GM12865 (cell line): ENCODE measurements at regions not wholly inside any gene's neighbourhood (a gene's known extent, or its start where the extent isn't known, plus 50 kb on each side); places are given as distances from the start of the nearest gene placed in this dataset.
A peak's percentile ranks its signal among the peaks of the same experiment; 100 is the strongest.

Source experiments
- DNase-seq: peaks from one replicate; pipeline ENCODE4 v3.0.0; 2010; ENCODE audit warnings: low read depth
- H3K4me3 ChIP-seq: 2 replicates; pipeline ENCODE4 v1.5.1; 2011; ENCODE audit warnings: mild to moderate bottlenecking, low read depth, low read length, control low read depth
- TF ChIP-seq, protein P1 (sequence below): IDR thresholded peaks from 2 replicates; pipeline ENCODE4 v1.5.1; 2011; ENCODE audit warnings: low read length, control low read depth, low read depth, inconsistent platforms; ENCODE audit not compliant: insufficient read depth; ENCODE audit errors: missing control alignments

DNA sequence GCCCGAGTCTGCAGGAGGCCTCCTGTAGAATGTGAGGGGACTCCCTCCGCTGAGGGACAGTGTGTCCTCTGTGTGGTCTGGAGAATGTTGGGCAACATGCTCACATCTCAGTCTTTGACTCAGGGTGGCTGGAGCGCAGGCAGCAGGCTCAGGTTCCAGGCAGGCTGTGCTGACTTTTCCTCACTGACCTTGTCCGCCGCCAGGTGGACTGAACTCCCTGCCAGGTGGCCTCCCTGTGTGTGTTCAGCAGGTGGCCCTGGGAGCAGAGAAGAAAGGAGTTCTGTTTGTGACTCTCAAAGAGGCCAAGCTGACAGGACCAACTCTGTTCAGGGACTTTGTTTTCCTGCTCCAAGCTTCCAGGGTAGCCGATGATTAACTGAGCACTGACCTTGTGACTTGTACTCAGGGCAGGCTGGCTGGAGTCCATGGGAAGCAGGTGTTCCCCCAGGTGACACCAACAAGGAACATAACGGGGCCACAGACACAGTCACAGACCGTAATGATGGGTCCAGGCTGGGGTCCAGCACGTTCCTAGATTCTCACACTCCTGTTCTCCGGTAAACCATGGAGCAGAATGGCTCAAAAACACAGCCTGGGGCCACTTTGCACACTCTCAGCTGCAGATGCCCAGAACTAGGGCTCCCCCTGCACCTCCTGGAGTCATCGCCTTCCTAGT lies 439.8 kb downstream of the RNF144A start:
- TF ChIP-seq, protein P1, sequence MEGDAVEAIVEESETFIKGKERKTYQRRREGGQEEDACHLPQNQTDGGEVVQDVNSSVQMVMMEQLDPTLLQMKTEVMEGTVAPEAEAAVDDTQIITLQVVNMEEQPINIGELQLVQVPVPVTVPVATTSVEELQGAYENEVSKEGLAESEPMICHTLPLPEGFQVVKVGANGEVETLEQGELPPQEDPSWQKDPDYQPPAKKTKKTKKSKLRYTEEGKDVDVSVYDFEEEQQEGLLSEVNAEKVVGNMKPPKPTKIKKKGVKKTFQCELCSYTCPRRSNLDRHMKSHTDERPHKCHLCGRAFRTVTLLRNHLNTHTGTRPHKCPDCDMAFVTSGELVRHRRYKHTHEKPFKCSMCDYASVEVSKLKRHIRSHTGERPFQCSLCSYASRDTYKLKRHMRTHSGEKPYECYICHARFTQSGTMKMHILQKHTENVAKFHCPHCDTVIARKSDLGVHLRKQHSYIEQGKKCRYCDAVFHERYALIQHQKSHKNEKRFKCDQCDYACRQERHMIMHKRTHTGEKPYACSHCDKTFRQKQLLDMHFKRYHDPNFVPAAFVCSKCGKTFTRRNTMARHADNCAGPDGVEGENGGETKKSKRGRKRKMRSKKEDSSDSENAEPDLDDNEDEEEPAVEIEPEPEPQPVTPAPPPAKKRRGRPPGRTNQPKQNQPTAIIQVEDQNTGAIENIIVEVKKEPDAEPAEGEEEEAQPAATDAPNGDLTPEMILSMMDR: no peak
- H3K4me3 ChIP-seq: no peak overlapping the region
- no peak for DNase-seq

DNA sequence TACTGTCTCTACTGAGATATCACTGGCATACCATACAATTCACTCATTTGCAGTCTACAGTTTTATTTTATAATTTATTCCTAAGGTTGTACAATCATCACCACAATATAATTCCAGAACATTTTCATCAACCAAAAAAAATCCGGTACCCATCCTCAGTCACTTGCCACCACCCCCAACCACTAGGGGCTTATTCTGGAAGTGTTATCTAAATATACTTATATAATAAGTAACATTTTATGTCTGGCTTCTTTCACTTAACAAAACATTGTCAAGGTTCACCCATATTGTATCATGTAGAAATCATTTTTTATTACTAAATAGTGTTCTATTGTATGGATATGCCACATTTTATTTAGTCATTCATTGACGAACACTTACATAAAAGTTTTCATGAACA lies 440.8 kb downstream of the RNF144A start:
- TF ChIP-seq, protein P1: no peak
- no peak overlapping the region for H3K4me3 ChIP-seq
- no peak for DNase-seq

DNA sequence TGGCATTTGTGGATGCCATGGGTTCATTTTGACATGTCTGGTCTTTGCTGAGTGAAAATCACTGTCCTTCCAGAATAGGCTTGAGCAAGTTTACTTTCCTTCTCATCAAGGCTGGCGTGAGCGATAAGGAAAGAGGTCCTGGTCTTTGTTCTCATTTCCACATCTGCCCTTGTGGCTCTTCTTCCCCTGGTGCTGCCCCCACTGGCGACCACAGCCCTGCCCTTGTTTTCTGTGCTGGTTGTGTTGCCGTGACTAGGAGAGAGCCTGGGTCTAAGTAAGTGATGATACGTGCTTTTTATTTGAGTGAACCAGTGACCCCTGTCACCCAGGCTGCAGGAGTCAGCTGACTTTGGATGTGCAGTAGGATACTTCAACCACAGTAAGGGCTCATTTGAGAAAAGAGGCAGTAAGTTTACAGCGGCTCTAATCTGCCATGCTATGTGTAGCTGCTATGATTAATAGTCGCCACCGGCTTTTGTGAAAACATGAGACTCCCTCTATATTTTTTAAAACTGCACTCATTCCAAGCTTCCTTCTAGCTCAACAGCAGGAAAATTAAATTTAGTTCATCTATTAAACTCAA lies 441.7 kb downstream of the RNF144A start:
- H3K4me3 ChIP-seq: no peak overlapping the region
- TF ChIP-seq, protein P1: no peak
- DNase-seq: no peak

DNA sequence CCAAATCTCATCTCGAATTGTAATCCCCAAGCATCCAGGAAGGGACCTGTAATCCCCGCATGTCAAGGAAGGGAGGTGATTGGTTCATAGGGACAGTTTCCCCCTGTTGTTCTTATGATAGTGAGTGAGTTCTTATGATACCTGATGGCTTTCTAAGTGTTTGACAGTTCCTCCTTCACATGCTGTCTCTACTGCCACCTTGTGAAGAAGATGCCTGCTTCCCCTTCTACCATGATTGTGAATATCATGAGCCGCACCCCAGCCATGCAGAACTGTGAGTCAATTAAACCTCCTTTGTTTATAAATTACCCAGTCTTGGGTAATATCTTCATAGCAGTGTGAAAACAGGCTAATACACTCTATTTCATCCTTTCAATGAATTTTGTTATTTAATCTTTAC lies 446.7 kb downstream of the RNF144A start:
- no peak overlapping the region for H3K4me3 ChIP-seq
- TF ChIP-seq, protein P1: peak; percentile 15
- peak; percentile 33 for DNase-seq

DNA sequence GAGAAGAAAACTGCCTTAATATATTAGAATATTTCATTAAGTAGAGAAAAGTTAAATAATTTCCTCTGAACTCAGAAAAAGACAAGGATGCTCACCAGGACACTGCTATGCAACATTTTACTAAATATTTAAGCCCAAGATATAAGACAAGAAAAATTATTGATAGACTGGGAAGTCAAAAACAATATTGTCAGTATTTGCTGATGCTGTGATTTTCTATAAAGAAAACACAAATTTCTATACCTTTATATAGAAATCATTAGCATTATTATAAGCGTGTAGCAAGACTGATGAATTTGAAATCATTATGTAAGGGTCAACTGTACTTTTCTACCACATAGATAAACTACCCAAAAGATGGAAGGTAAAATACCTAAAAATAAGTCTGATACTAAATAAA lies 451.0 kb downstream of the RNF144A start:
- DNase-seq: no peak
- no peak overlapping the region for H3K4me3 ChIP-seq
- TF ChIP-seq, protein P1: no peak

DNA sequence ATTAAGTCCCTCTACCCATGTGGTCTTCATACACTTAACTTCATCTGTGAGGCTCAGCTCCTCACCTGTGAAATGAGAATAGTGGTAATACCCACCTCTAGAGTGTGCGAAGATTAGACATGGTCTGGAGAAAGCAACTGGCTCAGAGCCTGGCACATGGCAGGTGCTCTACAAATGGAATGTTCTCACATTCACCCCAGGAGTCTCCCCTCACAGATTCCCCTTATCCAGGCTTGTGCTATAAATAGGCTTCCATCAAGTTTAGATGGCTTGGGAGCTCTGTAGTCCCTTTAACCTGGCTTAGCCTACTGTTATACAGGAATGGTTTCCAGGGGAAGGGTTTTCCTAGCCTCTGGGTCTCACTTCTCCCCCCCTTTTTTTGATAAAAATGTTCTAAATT lies 455.9 kb downstream of the RNF144A start:
- no peak for DNase-seq
- no peak overlapping the region for H3K4me3 ChIP-seq
- TF ChIP-seq, protein P1: no peak

DNA sequence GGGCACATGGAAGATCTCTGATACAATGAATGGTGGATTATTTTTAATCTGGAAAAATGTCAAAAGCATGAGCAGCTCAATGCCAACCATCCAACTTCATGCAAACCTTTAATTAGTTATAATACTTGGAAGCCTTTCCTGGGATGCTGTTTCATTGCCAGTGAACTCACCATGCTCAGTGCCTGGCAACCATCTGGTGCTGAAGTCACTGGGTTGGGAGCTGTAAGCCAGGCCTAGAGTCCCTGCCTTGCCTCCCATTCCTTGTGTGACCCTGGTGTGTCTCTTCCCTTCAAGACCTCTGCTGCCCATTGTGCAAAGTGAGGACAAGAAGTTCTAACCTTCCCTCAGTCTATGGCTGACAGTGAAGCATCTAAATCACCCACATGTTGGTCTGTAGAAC lies 458.7 kb downstream of the RNF144A start:
- TF ChIP-seq, protein P1: no peak

More for the DNA sequence above, 458.7 kb downstream of the RNF144A start:
- DNase-seq: no peak
- no peak overlapping the region for H3K4me3 ChIP-seq
